Middle frontal gyrus (tissue), 1 donor: ENCODE measurements at regions not wholly inside any gene's neighbourhood (a gene's known extent, or its start where the extent isn't known, plus 50 kb on each side); places are given as distances from the start of the nearest gene placed in this dataset.

Source experiments
- DNase-seq: peaks from one replicate; pipeline ENCODE4 v3.0.0-alpha.2; 2015; ENCODE audit warnings: low spot score; ENCODE audit errors: extremely low spot score

GRCh38 chr2:129441610-129442009, 537.9 kb upstream of the RAB6C start:
- no peak for DNase-seq

GRCh38 chr2:129443235-129443864, 536.1 kb upstream of the RAB6C start:
- DNase-seq = no peak

GRCh38 chr2:129443865-129444739, 535.4 kb upstream of the RAB6C start:
- no peak for DNase-seq

GRCh38 chr2:129444751-129445150, 534.7 kb upstream of the RAB6C start:
- DNase-seq = no peak

- no peak for DNase-seq
Observed at GRCh38 chr2:129456691-129457090, 522.8 kb upstream of the RAB6C start.

GRCh38 chr2:129457277-129457818, 522.1 kb upstream of the RAB6C start:
- DNase-seq = no peak

- no peak for DNase-seq
Observed at GRCh38 chr2:129458006-129458405, 521.5 kb upstream of the RAB6C start.

GRCh38 chr2:129458436-129458835, 521.0 kb upstream of the RAB6C start:
- no peak for DNase-seq

- no peak for DNase-seq
Observed at GRCh38 chr2:129459200-129459876, 520.1 kb upstream of the RAB6C start.

- no peak for DNase-seq
Observed at GRCh38 chr2:129459881-129460280, 519.6 kb upstream of the RAB6C start.

- no peak for DNase-seq
Observed at GRCh38 chr2:129460299-129461198, 518.9 kb upstream of the RAB6C start.

- no peak for DNase-seq
Observed at GRCh38 chr2:129462349-129462748, 517.1 kb upstream of the RAB6C start.

GRCh38 chr2:129462967-129463366, 516.5 kb upstream of the RAB6C start:
- DNase-seq = no peak

GRCh38 chr2:129464036-129464435, 515.4 kb upstream of the RAB6C start:
- no peak for DNase-seq

GRCh38 chr2:129464631-129465030, 514.8 kb upstream of the RAB6C start:
- no peak for DNase-seq

GRCh38 chr2:129465045-129465444, 514.4 kb upstream of the RAB6C start:
- no peak for DNase-seq

GRCh38 chr2:129466389-129466788, 513.1 kb upstream of the RAB6C start:
- no peak for DNase-seq

- no peak for DNase-seq
Observed at GRCh38 chr2:129467012-129467779, 512.3 kb upstream of the RAB6C start.

- no peak for DNase-seq
Observed at GRCh38 chr2:129467941-129468340, 511.5 kb upstream of the RAB6C start.

- no peak for DNase-seq
Observed at GRCh38 chr2:129468879-129469278, 510.6 kb upstream of the RAB6C start.
